GM23338 (cell line): ENCODE measurements at regions not wholly inside any gene's neighbourhood (a gene's known extent, or its start where the extent isn't known, plus 50 kb on each side); places are given as distances from the start of the nearest gene placed in this dataset.
"Not testable (repeated sequence)": the region's sequence is repeated elsewhere in the genome, so short reads cannot be mapped to it uniquely, and the experiment has no call there.

Experiments
- CREB1 ChIP-seq: fragments of 250-450 bp; sonication (Bioruptor Pico); IDR thresholded peaks from 2 replicates; pipeline ENCODE4 v1.5.0; 2020; ENCODE audit warnings: low read depth, mild to moderate bottlenecking, moderate library complexity
- EZH2 ChIP-seq: fragments of 200-600 bp; sonication (generic); IDR thresholded peaks from one replicate; pipeline ENCODE4 v1.8.0; 2017; ENCODE audit warnings: antibody characterized with exemption, mild to moderate bottlenecking, low read depth; ENCODE audit not compliant: unreplicated experiment
- EZH2phosphoT487 ChIP-seq: fragments of 200-600 bp; sonication (generic); IDR thresholded peaks from one replicate; pipeline ENCODE4 v1.8.1; 2018; ENCODE audit warnings: antibody characterized with exemption; ENCODE audit not compliant: unreplicated experiment
- NANOG ChIP-seq: IDR thresholded peaks from 2 replicates; pipeline ENCODE4 v1.6.1; 2016; ENCODE audit warnings: antibody characterized with exemption, borderline replicate concordance
- POLR2AphosphoS5 ChIP-seq: IDR thresholded peaks from 2 replicates; pipeline ENCODE4 v1.6.1; 2016; ENCODE audit warnings: antibody characterized with exemption, low read depth
- STAT1 ChIP-seq: IDR thresholded peaks from one replicate; pipeline ENCODE4 v1.6.1; 2016; ENCODE audit warnings: antibody characterized with exemption; ENCODE audit not compliant: unreplicated experiment
- ZNF114 ChIP-seq: fragments of 250-450 bp; sonication (Bioruptor Pico); IDR thresholded peaks from 2 replicates; pipeline ENCODE4 v1.5.0; 2020; ENCODE audit warnings: mild to moderate bottlenecking, moderate library complexity
- TF ChIP-seq, protein P1 (sequence below), 2 experiments: fragments of 200-600 bp in 1 of 2; sonication (generic) in 1 of 2; conservative IDR thresholded peaks; 2 replicates each; pipeline versions ENCODE4 v1.5.1 to v1.6.1; 2016 to 2017; ENCODE audit warnings: antibody characterized with exemption in 2 of 2, low read depth in 2 of 2, mild to moderate bottlenecking in 2 of 2, moderate library complexity in 1 of 2
- TF ChIP-seq, protein P2 (sequence below): IDR thresholded peaks from one replicate; pipeline ENCODE4 v1.6.1; 2018; ENCODE audit warnings: antibody characterized with exemption; ENCODE audit not compliant: unreplicated experiment

DNA sequence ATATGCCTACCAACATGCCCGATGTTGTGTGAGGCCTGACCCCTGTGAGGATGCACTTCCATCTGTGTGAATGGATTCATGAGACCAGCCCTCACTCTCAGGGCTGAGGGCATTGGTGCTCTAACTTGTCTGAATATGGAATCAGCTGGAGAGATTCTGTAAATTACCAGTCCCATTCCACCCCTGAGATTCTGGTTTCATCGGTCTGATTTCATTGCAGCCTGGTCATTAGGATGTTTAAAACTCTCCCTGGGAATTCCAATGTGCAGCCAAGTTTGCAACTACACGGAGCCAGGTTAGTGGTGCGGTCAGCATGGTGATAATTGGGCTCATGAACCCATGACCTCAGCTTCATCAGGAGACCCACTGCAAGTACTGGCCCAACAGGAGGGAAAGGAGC, 51.4 kb upstream of the TP53BP2 start:
- TF ChIP-seq ZNF114; POLR2AphosphoS5; EZH2; STAT1; CREB1 (CRISPR knock-in tag); EZH2phosphoT487; NANOG: not testable (repeated sequence)
- TF ChIP-seq, protein P1, sequence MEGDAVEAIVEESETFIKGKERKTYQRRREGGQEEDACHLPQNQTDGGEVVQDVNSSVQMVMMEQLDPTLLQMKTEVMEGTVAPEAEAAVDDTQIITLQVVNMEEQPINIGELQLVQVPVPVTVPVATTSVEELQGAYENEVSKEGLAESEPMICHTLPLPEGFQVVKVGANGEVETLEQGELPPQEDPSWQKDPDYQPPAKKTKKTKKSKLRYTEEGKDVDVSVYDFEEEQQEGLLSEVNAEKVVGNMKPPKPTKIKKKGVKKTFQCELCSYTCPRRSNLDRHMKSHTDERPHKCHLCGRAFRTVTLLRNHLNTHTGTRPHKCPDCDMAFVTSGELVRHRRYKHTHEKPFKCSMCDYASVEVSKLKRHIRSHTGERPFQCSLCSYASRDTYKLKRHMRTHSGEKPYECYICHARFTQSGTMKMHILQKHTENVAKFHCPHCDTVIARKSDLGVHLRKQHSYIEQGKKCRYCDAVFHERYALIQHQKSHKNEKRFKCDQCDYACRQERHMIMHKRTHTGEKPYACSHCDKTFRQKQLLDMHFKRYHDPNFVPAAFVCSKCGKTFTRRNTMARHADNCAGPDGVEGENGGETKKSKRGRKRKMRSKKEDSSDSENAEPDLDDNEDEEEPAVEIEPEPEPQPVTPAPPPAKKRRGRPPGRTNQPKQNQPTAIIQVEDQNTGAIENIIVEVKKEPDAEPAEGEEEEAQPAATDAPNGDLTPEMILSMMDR (conservative IDR thresholded peaks at IDR 0.05; ENCODE audit: low read depth in 2 of 2): not testable (repeated sequence)
- TF ChIP-seq, protein P2, sequence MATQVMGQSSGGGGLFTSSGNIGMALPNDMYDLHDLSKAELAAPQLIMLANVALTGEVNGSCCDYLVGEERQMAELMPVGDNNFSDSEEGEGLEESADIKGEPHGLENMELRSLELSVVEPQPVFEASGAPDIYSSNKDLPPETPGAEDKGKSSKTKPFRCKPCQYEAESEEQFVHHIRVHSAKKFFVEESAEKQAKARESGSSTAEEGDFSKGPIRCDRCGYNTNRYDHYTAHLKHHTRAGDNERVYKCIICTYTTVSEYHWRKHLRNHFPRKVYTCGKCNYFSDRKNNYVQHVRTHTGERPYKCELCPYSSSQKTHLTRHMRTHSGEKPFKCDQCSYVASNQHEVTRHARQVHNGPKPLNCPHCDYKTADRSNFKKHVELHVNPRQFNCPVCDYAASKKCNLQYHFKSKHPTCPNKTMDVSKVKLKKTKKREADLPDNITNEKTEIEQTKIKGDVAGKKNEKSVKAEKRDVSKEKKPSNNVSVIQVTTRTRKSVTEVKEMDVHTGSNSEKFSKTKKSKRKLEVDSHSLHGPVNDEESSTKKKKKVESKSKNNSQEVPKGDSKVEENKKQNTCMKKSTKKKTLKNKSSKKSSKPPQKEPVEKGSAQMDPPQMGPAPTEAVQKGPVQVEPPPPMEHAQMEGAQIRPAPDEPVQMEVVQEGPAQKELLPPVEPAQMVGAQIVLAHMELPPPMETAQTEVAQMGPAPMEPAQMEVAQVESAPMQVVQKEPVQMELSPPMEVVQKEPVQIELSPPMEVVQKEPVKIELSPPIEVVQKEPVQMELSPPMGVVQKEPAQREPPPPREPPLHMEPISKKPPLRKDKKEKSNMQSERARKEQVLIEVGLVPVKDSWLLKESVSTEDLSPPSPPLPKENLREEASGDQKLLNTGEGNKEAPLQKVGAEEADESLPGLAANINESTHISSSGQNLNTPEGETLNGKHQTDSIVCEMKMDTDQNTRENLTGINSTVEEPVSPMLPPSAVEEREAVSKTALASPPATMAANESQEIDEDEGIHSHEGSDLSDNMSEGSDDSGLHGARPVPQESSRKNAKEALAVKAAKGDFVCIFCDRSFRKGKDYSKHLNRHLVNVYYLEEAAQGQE: not testable (repeated sequence)
